HL-60 (cell line): ENCODE measurements at regions not wholly inside any gene's neighbourhood (a gene's known extent, or its start where the extent isn't known, plus 50 kb on each side); places are given as distances from the start of the nearest gene placed in this dataset.

Experiments used
- DNase-seq, 2 experiments: peaks; one replicate each; pipeline ENCODE4 v3.0.0-alpha.2; 2010 to 2020; ENCODE audit warnings: low read depth in 1 of 2, low spot score in 1 of 2
- H3K27ac ChIP-seq: fragments of 250-450 bp; sonication (Bioruptor Pico); replicated peaks from 2 replicates; pipeline ENCODE4 v1.5.1; 2020; ENCODE audit warnings: mild to moderate bottlenecking, moderate library complexity
- H3K27me3 ChIP-seq: fragments of 250-450 bp; sonication (Bioruptor Pico); 2 replicates; pipeline ENCODE4 v1.5.1; 2021; ENCODE audit warnings: mild to moderate bottlenecking, moderate library complexity; ENCODE audit not compliant: insufficient read depth, poor library complexity, severe bottlenecking
- H3K4me3 ChIP-seq: replicated peaks from 2 replicates; pipeline ENCODE4 v1.5.1; 2011; ENCODE audit warnings: mild to moderate bottlenecking, control low read depth, low read length; ENCODE audit not compliant: insufficient read depth
- GABPA ChIP-seq: IDR thresholded peaks from 2 replicates; pipeline ENCODE4 v1.6.1; 2012; ENCODE audit warnings: low read depth
- POLR2AphosphoS5 ChIP-seq: IDR thresholded peaks from 2 replicates; pipeline ENCODE4 v1.6.1; 2012; ENCODE audit warnings: low read depth
- SPI1 ChIP-seq: IDR thresholded peaks from 2 replicates; pipeline ENCODE4 v1.6.1; 2012; ENCODE audit warnings: low read depth, mild to moderate bottlenecking, borderline replicate concordance
- TF ChIP-seq, protein P1 (sequence below): IDR thresholded peaks from one replicate; pipeline ENCODE4 v1.5.1; 2011; ENCODE audit warnings: low read length, control low read depth, inconsistent platforms; ENCODE audit not compliant: insufficient read depth
- TF ChIP-seq, protein P2 (sequence below): IDR thresholded peaks from 2 replicates; pipeline ENCODE4 v1.6.1; 2012; ENCODE audit warnings: low read depth; ENCODE audit not compliant: insufficient replicate concordance

DNA sequence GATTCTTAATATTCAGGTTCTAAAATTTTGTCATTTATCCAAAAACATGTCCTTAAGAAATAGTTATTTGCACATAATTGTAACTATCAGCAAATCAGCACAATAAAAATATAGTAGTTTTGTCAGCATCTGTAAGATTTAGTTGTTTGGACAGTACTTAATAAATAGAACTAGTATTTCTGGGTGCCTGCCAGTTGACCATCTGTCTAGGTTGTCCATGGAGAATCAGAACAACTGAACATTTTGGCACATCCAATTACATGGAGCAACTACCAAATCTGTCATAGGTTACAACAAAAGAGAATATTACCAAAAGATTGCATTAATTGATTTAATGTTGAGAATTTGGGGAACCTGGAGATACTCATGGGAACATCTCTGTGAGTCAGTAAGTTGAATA lies 305.5 kb upstream of the TACR3 start:
- TF ChIP-seq SPI1 (no peak), POLR2AphosphoS5 (no peak), GABPA (no peak)
- TF ChIP-seq, protein P1, sequence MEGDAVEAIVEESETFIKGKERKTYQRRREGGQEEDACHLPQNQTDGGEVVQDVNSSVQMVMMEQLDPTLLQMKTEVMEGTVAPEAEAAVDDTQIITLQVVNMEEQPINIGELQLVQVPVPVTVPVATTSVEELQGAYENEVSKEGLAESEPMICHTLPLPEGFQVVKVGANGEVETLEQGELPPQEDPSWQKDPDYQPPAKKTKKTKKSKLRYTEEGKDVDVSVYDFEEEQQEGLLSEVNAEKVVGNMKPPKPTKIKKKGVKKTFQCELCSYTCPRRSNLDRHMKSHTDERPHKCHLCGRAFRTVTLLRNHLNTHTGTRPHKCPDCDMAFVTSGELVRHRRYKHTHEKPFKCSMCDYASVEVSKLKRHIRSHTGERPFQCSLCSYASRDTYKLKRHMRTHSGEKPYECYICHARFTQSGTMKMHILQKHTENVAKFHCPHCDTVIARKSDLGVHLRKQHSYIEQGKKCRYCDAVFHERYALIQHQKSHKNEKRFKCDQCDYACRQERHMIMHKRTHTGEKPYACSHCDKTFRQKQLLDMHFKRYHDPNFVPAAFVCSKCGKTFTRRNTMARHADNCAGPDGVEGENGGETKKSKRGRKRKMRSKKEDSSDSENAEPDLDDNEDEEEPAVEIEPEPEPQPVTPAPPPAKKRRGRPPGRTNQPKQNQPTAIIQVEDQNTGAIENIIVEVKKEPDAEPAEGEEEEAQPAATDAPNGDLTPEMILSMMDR, result no peak
- TF ChIP-seq, protein P2, sequence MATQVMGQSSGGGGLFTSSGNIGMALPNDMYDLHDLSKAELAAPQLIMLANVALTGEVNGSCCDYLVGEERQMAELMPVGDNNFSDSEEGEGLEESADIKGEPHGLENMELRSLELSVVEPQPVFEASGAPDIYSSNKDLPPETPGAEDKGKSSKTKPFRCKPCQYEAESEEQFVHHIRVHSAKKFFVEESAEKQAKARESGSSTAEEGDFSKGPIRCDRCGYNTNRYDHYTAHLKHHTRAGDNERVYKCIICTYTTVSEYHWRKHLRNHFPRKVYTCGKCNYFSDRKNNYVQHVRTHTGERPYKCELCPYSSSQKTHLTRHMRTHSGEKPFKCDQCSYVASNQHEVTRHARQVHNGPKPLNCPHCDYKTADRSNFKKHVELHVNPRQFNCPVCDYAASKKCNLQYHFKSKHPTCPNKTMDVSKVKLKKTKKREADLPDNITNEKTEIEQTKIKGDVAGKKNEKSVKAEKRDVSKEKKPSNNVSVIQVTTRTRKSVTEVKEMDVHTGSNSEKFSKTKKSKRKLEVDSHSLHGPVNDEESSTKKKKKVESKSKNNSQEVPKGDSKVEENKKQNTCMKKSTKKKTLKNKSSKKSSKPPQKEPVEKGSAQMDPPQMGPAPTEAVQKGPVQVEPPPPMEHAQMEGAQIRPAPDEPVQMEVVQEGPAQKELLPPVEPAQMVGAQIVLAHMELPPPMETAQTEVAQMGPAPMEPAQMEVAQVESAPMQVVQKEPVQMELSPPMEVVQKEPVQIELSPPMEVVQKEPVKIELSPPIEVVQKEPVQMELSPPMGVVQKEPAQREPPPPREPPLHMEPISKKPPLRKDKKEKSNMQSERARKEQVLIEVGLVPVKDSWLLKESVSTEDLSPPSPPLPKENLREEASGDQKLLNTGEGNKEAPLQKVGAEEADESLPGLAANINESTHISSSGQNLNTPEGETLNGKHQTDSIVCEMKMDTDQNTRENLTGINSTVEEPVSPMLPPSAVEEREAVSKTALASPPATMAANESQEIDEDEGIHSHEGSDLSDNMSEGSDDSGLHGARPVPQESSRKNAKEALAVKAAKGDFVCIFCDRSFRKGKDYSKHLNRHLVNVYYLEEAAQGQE, result no peak
- no peak for DNase-seq
- Histone ChIP-seq H3K4me3 (no peak overlapping the region), H3K27me3 (no peaks in the 10 kb centered on the region), H3K27ac (no peak overlapping the region)

DNA sequence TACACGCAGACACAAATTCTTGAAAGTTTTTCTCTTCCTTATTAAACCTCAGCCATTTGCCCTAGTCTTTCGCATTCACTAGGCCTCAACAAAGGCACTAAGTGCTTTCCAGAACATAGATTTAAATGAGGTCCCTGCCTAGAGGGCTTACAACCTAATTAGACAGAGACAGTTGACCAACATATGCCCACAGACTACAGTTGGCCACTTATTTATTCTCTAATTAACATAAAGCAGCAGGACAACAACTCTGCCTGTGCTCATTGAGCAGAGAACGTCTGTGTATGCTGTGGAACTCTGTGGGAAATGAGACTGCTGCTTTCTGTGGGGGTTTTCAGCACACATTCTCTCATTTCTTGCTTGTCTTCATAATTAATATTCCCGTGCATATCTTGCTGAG lies 303.0 kb upstream of the TACR3 start:
- no peak for DNase-seq
- TF ChIP-seq SPI1 (no peak), GABPA (no peak), POLR2AphosphoS5 (no peak)
- TF ChIP-seq, protein P2, result no peak
- TF ChIP-seq, protein P1, result no peak
- H3K4me3 ChIP-seq, result no peak overlapping the region
- no peak overlapping the region for H3K27ac ChIP-seq
- no peaks in the 10 kb centered on the region for H3K27me3 ChIP-seq

DNA sequence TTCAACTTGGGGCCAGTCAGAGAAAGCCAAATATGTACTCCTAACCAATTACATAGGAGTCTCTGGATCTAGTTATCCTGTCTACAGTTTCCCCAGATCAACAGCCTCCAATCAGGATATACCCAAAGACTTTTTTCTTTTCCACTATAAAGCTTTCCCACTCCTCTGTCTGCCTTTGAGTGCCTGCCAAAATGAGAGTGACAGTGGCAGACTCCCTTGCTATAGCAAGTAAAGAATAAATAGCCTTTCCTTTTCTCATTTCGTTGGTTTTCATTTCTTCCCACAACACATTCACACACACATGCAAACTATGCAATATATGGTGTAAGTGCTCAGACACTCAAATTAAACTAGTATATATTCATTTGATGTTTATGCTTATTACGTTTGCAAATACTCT lies 302.4 kb upstream of the TACR3 start:
- H3K27me3 ChIP-seq, result no peaks in the 10 kb centered on the region
- DNase-seq, result no peak
- no peak overlapping the region for H3K27ac ChIP-seq
- no peak for TF ChIP-seq GABPA
- TF ChIP-seq, protein P1, result no peak
- no peak for TF ChIP-seq SPI1
- TF ChIP-seq, protein P2, result no peak
- no peak for TF ChIP-seq POLR2AphosphoS5
- H3K4me3 ChIP-seq, result no peak overlapping the region
